Loucy (cell line): ENCODE measurements at regions not wholly inside any gene's neighbourhood (a gene's known extent, or its start where the extent isn't known, plus 50 kb on each side); places are given as distances from the start of the nearest gene placed in this dataset.

Experiments
- CTCF ChIP-seq: fragments of 200-600 bp; sonication (generic); conservative IDR thresholded peaks from 2 replicates; pipeline ENCODE4 v1.5.1; 2014; ENCODE audit warnings: mild to moderate bottlenecking, antibody characterized with exemption, low read length
- EZH2phosphoT487 ChIP-seq: fragments of 200-600 bp; IDR thresholded peaks from 2 replicates; pipeline ENCODE4 v1.6.1; 2018; ENCODE audit warnings: antibody characterized with exemption, mild to moderate bottlenecking, moderate library complexity, borderline replicate concordance

- TF ChIP-seq CTCF (no peak), EZH2phosphoT487 (no peak)
Measured at GRCh38 chr18:76177160-76177559, 317.9 kb downstream of the ZNF516 start.
